GM08714 (cell line): ENCODE measurements at regions not wholly inside any gene's neighbourhood (a gene's known extent, or its start where the extent isn't known, plus 50 kb on each side); places are given as distances from the start of the nearest gene placed in this dataset.
"Not testable (repeated sequence)": the region's sequence is repeated elsewhere in the genome, so short reads cannot be mapped to it uniquely, and the experiment has no call there.

Experiments used
- H3K4me3 ChIP-seq: fragments of 200-500 bp; sonication (Bioruptor generic); 2 replicates; pipeline ENCODE4 v1.5.1; 2014; ENCODE audit warnings: mild to moderate bottlenecking, low read length, inconsistent platforms
- ZNF274 ChIP-seq: IDR thresholded peaks from 2 replicates; pipeline ENCODE4 v1.6.1; 2012; ENCODE audit warnings: mild to moderate bottlenecking, low read depth, low read length

DNA sequence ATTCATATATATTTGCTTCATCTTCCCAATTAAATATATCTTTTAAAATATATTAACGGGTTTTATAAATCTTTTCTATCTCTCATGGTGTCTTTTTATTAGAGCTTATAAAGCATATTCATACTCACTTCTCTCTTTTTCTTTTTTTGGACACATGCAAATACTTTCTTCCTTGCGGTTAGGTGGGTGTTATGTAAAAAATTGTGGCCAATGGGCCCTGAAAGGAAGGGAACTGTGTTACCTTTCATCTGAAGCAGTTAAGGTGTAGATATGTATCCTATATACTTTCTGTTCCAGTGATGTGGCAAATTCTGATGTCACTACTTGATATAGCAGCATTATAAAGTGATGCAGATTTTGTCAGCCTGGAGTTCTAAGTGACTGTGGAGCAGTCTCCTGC is 714.5 kb downstream of the PLCL1 start:
- TF ChIP-seq ZNF274: no peak
- H3K4me3 ChIP-seq: no peak overlapping the region

DNA sequence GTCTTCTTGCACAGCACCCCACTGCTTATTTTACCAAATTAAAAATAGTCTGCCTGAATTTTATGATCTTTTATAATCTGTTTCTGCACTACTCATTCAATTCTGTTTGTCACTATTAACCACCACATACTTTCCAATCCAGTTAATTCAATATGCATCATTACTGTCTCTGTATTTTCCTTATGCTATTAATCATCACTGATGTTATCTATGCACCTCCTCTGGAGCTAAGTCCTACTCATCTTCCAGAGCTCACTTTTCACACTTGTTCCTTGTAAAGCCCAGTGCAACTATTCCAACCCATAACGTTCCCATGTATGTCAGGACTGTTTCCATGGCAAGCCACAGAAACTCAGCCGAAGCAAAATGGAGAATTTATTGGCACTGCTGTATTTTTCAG is 713.6 kb downstream of the PLCL1 start:
- H3K4me3 ChIP-seq: no peak overlapping the region
- TF ChIP-seq ZNF274: no peak

DNA sequence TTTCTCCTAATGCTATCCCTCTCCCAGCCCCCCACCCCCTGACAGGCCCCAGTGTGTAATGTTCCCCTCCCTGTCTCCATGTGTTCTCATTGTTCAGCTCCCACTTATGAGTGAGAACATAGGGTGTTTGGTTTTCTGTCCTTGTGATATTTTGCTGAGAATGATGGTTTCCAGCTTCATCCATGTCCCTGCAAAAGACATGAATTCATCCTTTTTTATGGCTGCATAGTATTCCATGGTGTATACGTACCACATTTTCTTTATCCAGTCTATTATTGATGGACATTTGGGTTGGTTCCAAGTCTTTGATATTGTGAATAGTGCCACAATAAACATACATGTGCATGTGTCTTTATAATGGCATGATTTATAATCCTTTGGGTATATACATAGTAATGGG is 704.2 kb downstream of the PLCL1 start:
- not testable (repeated sequence) for H3K4me3 ChIP-seq

DNA sequence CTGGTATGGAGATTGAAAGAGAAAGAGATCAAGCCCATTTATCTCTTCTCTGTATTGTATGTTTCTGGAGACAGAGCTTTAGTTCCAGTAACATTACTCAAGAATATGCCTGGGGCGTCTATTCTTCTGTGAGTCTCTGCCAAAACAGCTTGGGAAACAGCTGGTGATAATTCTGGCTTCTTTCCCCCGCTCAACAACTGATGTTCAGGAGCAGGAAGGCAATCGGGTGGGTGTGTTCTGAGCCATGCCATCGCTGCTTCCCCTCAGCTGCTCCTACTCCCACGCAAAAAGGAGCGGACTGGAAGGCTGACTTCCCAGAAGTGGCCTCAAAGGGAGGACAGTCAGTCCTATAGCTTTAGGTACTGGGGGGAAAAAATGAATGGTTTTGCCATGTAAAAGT is 695.1 kb downstream of the PLCL1 start:
- H3K4me3 ChIP-seq: no peak overlapping the region
- TF ChIP-seq ZNF274: no peak

DNA sequence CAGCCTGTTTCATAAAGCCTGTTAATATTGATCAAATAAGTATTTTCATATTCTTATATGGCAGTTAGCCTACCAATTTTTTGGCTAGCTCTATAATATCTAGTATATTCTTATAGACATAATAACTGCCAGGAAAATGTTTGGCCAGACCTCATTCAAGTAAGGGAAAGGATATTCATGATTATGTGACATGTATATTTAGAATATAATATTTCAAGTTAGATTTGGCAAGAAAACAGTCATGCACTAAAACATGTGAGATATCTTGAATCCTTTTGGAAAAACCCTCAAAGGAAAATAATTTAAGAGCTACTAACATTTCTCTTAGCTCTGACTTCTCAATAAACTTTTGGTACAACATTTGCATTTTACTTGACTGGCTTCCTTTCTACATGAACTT is 694.1 kb downstream of the PLCL1 start:
- H3K4me3 ChIP-seq: no peak overlapping the region
- no peak for TF ChIP-seq ZNF274

DNA sequence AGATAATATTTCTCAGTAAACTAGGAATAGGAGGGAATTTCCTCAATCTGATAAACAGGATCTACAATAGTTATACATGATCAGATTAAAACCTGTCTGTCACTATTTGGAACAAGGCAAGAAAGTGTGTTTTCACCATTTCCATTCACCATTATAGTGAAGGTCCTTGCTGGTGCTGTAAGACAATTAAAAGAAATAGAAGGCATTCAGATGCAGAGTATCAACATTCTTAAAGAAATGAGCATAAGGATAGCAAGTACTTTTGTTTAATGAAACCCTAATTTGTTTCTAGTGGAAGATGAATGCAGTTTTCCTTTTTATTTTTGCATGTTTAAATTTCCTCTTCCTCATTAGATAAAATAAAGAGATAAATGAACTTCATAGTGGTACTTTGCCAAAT is 693.7 kb downstream of the PLCL1 start:
- no peak overlapping the region for H3K4me3 ChIP-seq
- TF ChIP-seq ZNF274: no peak

DNA sequence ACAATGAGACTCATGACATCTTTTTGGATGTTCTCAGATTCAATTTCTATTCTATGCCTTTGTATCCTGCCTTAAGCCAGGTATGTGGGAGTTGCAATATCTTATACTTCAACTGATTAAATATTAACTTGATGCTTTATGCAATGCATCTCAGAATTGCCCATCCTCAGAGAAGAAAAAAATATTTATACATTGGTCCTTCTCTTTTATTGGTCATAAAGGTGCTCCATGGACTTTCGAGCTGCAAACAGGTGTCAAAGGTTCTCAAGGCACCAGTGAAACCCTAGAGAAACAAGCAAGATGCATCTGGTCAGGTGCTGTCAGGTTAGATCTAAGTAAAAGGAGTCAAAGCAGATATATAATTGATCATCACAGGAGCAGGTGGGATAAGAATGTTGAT is 690.5 kb downstream of the PLCL1 start:
- no peak for TF ChIP-seq ZNF274
- no peak overlapping the region for H3K4me3 ChIP-seq

DNA sequence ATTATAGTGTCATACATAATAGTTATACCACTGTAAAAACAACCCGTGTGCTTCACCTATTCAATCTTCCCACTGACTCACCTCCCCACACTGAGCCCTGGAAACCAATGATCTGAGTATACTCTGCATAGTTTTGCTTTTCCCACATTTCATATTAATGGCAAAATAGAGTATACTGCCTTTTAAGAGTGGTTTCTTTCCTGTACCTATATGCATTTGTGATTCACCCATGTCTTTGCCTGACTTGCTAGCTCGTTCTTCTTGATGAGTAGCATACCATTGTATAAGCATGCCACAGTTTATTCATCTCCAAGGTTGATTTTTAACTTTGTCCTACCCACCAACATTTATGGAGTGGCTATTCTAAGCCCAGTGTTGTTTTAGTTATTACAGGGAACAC is 686.4 kb downstream of the PLCL1 start:
- no peak for TF ChIP-seq ZNF274
- H3K4me3 ChIP-seq: no peak overlapping the region

DNA sequence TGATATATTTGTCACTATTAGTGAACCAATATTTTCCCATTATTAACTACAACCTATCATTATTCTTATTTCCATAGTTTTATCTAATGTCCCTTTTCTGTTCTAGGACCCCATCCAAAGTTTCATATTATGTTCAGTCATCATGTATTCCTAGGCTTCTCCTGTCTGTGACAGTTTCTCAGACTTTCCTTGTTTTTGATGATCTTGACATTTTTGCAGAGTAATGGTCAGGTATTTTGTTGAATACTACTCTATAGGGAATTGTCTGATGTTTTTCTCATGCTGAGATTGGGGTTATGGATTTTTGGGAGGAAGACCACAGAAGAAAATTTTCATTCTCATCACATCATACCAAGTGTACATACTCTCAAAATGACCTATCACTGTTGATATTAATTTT is 684.6 kb downstream of the PLCL1 start:
- TF ChIP-seq ZNF274: no peak
- no peak overlapping the region for H3K4me3 ChIP-seq

DNA sequence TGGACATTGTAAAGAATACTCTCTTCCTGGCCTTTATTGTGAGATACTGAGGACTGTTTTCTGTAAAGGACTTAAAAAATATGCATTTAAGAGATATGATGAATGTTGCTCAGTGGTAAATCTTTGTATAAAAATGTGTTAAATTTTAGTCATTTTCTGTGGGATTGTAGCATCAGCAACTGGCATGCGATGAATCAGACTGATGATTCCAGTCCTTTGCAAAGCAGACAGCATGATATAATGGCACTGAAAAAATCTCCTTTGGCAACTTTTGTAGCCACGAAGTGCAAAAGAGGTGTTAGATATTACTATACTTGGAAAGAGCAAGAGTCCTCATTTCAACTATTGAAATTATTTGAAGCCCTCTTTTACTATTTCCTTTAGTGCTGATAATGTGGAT is 678.7 kb downstream of the PLCL1 start:
- H3K4me3 ChIP-seq: no peak overlapping the region
- TF ChIP-seq ZNF274: no peak

DNA sequence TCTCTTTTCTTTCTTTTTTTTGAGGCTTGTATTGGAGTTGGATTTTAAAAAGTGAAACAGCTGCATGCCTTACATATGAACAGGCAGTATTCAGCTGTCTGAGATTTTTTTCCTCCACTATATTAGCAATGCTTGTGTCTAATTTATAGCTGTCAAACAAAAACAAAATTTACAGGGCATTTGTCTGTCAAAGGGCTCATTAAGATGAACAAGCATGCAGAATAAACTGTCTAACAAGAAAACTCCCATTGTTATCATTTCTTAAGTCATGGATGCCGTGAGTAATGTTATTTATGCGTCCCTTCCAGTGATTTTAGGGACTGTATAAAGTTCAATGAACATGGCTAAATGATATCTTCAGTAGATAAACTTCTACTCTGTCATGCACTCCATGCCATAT is 674.7 kb downstream of the PLCL1 start:
- no peak for TF ChIP-seq ZNF274
- no peak overlapping the region for H3K4me3 ChIP-seq

DNA sequence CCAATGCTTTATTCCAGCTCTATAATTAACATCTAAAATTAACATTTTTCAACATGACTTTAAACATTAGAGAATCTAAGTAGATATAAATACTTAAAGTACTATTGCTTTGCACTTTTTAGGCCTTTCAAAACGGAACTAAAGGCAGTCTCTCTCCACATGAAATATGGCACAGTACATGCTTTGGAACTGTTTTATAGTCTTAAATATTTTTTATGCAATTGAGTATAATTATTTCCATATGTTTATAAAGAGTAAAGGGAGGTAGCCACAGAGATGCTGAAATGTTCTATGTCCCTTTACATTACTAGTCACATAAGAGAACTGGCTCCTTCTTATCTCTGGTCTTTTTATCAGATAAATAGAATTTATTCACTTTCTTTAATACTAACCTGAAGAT is 674.0 kb downstream of the PLCL1 start:
- H3K4me3 ChIP-seq: no peak overlapping the region
- TF ChIP-seq ZNF274: no peak

DNA sequence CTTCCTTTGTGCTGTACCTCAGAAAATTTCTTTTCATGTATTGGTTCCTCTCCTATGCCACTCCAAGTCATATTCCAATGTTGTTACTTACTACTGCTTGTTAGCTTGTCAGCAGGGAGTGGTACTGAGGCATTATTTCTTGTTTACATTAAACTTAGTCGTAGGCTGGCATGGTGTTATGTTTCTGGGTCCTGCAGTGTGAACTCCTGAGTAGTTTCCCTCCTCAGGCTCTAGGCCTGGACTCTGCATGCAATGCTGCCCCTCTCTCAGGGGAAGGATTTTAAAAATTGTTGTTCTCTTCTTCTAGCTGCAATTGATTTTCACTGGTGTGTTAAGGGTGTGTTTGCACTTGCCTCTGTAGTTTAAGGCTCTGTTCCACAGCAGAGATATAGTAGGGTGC is 671.6 kb downstream of the PLCL1 start:
- TF ChIP-seq ZNF274: no peak
- H3K4me3 ChIP-seq: no peak overlapping the region

DNA sequence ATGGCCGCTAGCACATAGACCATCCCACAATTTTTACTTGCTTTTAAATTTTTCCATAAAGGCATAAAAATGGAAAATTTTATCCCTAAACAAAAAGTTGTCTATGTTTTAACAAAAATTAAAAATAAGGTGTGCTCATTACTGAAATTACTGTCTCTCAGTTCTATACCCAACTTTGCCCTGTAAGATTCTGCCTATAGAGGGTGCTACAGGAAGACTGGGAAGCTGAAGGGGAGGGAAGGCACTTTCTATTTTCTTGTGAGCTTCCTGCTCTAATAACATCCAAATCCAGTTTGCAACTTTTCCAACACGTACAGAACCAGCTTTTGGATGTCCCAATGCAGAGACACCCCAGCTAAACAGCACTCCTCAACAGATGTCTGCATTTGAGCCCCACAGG is 666.9 kb downstream of the PLCL1 start:
- TF ChIP-seq ZNF274: no peak
- no peak overlapping the region for H3K4me3 ChIP-seq

DNA sequence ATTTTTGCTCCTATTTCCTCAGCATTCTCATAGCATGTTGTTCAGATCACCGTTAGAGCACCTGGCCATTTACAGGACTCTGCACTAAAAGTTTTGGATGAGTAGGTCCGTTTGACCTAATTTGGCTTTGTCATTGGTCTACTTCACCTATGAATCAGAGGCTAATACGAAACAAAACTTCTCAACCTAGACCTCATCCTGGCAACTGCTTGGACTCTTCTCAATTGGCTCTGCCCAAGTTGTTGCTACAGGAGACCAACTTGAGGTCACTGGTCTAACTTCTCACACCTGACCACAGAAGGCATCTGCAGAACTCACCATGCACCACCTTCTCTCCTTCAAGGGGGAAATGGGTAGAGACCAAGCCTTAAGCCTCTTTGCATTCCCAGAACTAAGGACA is 663.7 kb downstream of the PLCL1 start:
- no peak for TF ChIP-seq ZNF274
- no peak overlapping the region for H3K4me3 ChIP-seq

DNA sequence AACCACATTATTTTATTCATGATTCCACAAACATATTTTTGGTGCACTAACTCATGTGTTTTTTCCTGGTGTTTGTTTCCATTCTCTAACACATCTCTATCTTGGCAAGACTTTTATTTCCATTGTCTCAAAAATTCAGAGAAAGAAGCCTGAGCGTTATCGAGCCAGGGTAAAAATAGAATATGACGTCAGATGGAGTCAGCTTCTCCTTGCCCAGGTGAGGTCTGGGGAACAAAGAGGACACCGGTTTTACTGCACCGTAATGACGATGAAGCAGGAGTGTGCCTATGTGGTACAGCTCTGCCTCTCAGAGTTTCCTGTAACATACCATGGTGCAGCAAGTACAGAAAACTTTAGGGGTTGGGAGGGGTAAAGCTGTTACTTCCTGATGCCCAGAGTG is 661.6 kb downstream of the PLCL1 start:
- TF ChIP-seq ZNF274: no peak
- H3K4me3 ChIP-seq: no peak overlapping the region

DNA sequence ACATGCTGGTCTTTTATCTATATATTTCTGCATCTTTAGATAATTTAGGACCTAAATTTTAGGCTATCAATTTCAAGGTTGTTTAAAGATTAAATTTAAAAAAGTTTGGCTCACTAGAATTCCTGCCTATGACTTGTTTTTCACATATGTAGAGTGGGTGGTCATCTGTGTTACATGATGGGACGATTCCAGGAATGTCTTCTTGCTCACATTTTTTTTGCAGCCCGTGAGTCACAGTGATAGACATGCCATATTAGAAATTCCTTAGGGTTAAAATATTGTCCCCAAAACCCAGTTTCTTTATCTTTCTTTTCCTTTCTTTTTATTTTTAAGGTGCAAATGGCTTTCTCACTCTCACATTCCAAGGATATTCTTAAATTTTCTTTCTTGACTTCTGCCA is 652.0 kb downstream of the PLCL1 start:
- H3K4me3 ChIP-seq: no peak overlapping the region
- no peak for TF ChIP-seq ZNF274

DNA sequence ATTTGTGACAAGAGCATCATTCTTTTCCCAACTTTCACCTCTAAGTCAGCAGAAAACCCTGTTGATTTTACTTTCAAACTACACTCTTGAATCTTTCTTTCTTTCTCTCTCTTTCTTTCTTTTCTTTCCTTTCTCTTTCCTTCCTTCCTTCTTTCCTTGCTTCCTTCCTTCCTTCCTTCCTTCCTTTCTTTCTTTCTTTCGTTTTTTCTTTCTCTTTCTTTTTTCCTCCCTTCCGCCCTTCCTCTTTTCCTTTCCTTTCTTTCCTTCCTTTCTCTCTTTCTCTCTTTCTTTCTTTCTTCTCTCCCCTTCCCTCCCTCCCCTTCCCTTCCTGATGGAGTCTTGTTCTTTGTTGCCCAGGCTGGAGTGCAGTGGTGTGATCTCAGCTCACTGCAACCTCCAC is 649.5 kb downstream of the PLCL1 start:
- TF ChIP-seq ZNF274: no peak
- no peak overlapping the region for H3K4me3 ChIP-seq
